ENCODE measurements at regions not wholly inside any gene's neighbourhood (a gene's known extent, or its start where the extent isn't known, plus 50 kb on each side); places are given as distances from the start of the nearest gene placed in this dataset.

GRCh38 chr16:79770244-79771064, 169.9 kb upstream of the MAF start:
- ATAC-seq = peak; percentile 71 to 91
- Mint-ChIP-seq H3K9me3 (no peaks in the 10 kb centered on the region), H3K4me3 (peak overlapping the region; percentile 77 to 90 (median 82)), H3K36me3 (no peaks in the 10 kb centered on the region), H3K4me1 (peaks cover 4 to 26% (median 14%) of the 10 kb centered on the region in 4 donors), H3K27ac (peak overlapping the region in 8 of 10 donors; percentile 5 to 87 (median 50)), H3K27me3 (peaks cover 8 to 66% (median 20%) of the 10 kb centered on the region in 5 donors)
- POLR2A ChIA-PET = no interaction called here
- DNase-seq = peak in 9 of 10 donors; percentile 9 to 62 (median 26)

GRCh38 chr16:79769928-79770243, 169.3 kb upstream of the MAF start:
- H3K27me3 Mint-ChIP-seq = peaks cover 8 to 61% (median 20%) of the 10 kb centered on the region in 5 donors
- peak overlapping the region in 5 of 10 donors; percentile 17 to 87 (median 54) for H3K27ac Mint-ChIP-seq
- peaks cover 0 to under 1% (median 0%) of the 10 kb centered on the region in 9 donors for H3K9me3 Mint-ChIP-seq
- POLR2A ChIA-PET = no interaction called here
- H3K4me3 Mint-ChIP-seq = peak overlapping the region; percentile 67 to 90 (median 78)
- peaks cover 4 to 26% (median 14%) of the 10 kb centered on the region in 4 donors for H3K4me1 Mint-ChIP-seq
- ATAC-seq = no peak
- no peaks in the 10 kb centered on the region for H3K36me3 Mint-ChIP-seq
- no peak for DNase-seq

GRCh38 chr16:79769270-79769927, 168.9 kb upstream of the MAF start:
- DNase-seq = no peak
- H3K9me3 Mint-ChIP-seq = peaks cover 0 to 3% (median 0%) of the 10 kb centered on the region in 9 donors
- H3K4me3 Mint-ChIP-seq = peak overlapping the region in 9 of 10 donors; percentile 38 to 90 (median 77)
- H3K36me3 Mint-ChIP-seq = no peaks in the 10 kb centered on the region
- peak overlapping the region in 1 of 10 donors; percentile 87 for H3K27ac Mint-ChIP-seq
- POLR2A ChIA-PET = no interaction called here
- peaks cover 8 to 58% (median 20%) of the 10 kb centered on the region in 5 donors for H3K27me3 Mint-ChIP-seq
- H3K4me1 Mint-ChIP-seq = peaks cover 4 to 26% (median 14%) of the 10 kb centered on the region in 4 donors
- no peak for ATAC-seq

- Mint-ChIP-seq H3K27me3 (peaks cover 8 to 58% (median 20%) of the 10 kb centered on the region in 5 donors), H3K4me3 (peak overlapping the region in 2 of 10 donors; percentile 26 to 58), H3K4me1 (peaks cover 4 to 26% (median 14%) of the 10 kb centered on the region in 4 donors), H3K27ac (no peak overlapping the region), H3K9me3 (peaks cover 0 to 3% (median 0%) of the 10 kb centered on the region in 9 donors), H3K36me3 (no peaks in the 10 kb centered on the region)
- POLR2A ChIA-PET = no interaction called here
- no peak for ATAC-seq
- DNase-seq = no peak
Observed at GRCh38 chr16:79768276-79768970, 167.9 kb upstream of the MAF start.

- Mint-ChIP-seq H3K4me1 (peaks cover 4 to 26% (median 14%) of the 10 kb centered on the region in 4 donors), H3K4me3 (peak overlapping the region in 1 of 10 donors; percentile 3), H3K27ac (no peak overlapping the region), H3K9me3 (peaks cover 0 to 3% (median 0%) of the 10 kb centered on the region in 9 donors), H3K27me3 (peaks cover 8 to 52% (median 20%) of the 10 kb centered on the region in 5 donors), H3K36me3 (no peaks in the 10 kb centered on the region)
- POLR2A ChIA-PET = no interaction called here
- DNase-seq = no peak
- no peak for ATAC-seq
Observed at GRCh38 chr16:79767421-79768275, 167.1 kb upstream of the MAF start.

GRCh38 chr16:79765901-79766394, 165.4 kb upstream of the MAF start:
- POLR2A ChIA-PET = no interaction called here
- H3K4me1 Mint-ChIP-seq = peaks cover 4 to 25% (median 12%) of the 10 kb centered on the region in 4 donors
- H3K9me3 Mint-ChIP-seq = peaks cover 0 to 3% (median 0%) of the 10 kb centered on the region in 9 donors
- no peak overlapping the region for H3K27ac Mint-ChIP-seq
- no peak for ATAC-seq
- no peak for DNase-seq
- H3K36me3 Mint-ChIP-seq = no peaks in the 10 kb centered on the region
- peaks cover 6 to 35% (median 15%) of the 10 kb centered on the region in 5 donors for H3K27me3 Mint-ChIP-seq
- H3K4me3 Mint-ChIP-seq = no peak overlapping the region

- H3K36me3 Mint-ChIP-seq = no peaks in the 10 kb centered on the region
- DNase-seq (no peak), ATAC-seq (no peak)
- no peak overlapping the region for H3K4me3 Mint-ChIP-seq
- peaks cover 0 to 3% (median 0%) of the 10 kb centered on the region in 9 donors for H3K9me3 Mint-ChIP-seq
- no peak overlapping the region for H3K27ac Mint-ChIP-seq
- peaks cover 3 to 29% (median 12%) of the 10 kb centered on the region in 5 donors for H3K27me3 Mint-ChIP-seq
- POLR2A ChIA-PET = no interaction called here
- peaks cover 2 to 20% (median 7%) of the 10 kb centered on the region in 4 donors for H3K4me1 Mint-ChIP-seq
Observed at GRCh38 chr16:79765431-79765830, 164.9 kb upstream of the MAF start.

- Mint-ChIP-seq H3K36me3 (no peaks in the 10 kb centered on the region), H3K4me3 (no peak overlapping the region), H3K27me3 (peaks cover 3 to 21% (median 9%) of the 10 kb centered on the region in 5 donors), H3K9me3 (peaks cover 0 to 3% (median 0%) of the 10 kb centered on the region in 9 donors), H3K4me1 (peaks cover 0 to 14% (median 1%) of the 10 kb centered on the region in 4 donors), H3K27ac (no peak overlapping the region)
- ATAC-seq (no peak), DNase-seq (no peak)
- POLR2A ChIA-PET = no interaction called here
Observed at GRCh38 chr16:79764415-79765110, 164.0 kb upstream of the MAF start.

- DNase-seq (no peak), ATAC-seq (no peak)
- H3K27ac Mint-ChIP-seq = no peak overlapping the region
- H3K36me3 Mint-ChIP-seq = no peaks in the 10 kb centered on the region
- H3K27me3 Mint-ChIP-seq = peaks cover 0 to 6% (median 5%) of the 10 kb centered on the region in 5 donors
- H3K4me1 Mint-ChIP-seq = no peaks in the 10 kb centered on the region
- H3K9me3 Mint-ChIP-seq = peaks cover 0 to 3% (median 0%) of the 10 kb centered on the region in 9 donors
- H3K4me3 Mint-ChIP-seq = no peak overlapping the region
- POLR2A ChIA-PET = no interaction called here
Observed at GRCh38 chr16:79762217-79762616, 161.7 kb upstream of the MAF start.

GRCh38 chr16:79758615-79759346, 158.2 kb upstream of the MAF start:
- Mint-ChIP-seq H3K27ac (no peak overlapping the region), H3K36me3 (no peaks in the 10 kb centered on the region), H3K4me1 (no peaks in the 10 kb centered on the region), H3K9me3 (peaks cover 0 to 13% (median 0%) of the 10 kb centered on the region in 9 donors), H3K4me3 (no peak overlapping the region), H3K27me3 (peaks cover 5 to 15% (median 9%) of the 10 kb centered on the region in 5 donors)
- POLR2A ChIA-PET = no interaction called here
- ATAC-seq = no peak
- DNase-seq = no peak

GRCh38 chr16:79757968-79758367, 157.4 kb upstream of the MAF start:
- POLR2A ChIA-PET = no interaction called here
- Mint-ChIP-seq H3K27ac (no peak overlapping the region), H3K27me3 (peaks cover 5 to 21% (median 11%) of the 10 kb centered on the region in 5 donors), H3K4me3 (no peak overlapping the region), H3K4me1 (no peaks in the 10 kb centered on the region), H3K9me3 (peaks cover 0 to 13% (median 0%) of the 10 kb centered on the region in 9 donors), H3K36me3 (no peaks in the 10 kb centered on the region)
- DNase-seq (no peak), ATAC-seq (no peak)

Measured in naive thymus-derived CD8-positive, alpha-beta T cell (primary cell).